PC-3 (cell line): ENCODE measurements at regions not wholly inside any gene's neighbourhood (a gene's known extent, or its start where the extent isn't known, plus 50 kb on each side); places are given as distances from the start of the nearest gene placed in this dataset.
"Not testable (repeated sequence)": the region's sequence is repeated elsewhere in the genome, so short reads cannot be mapped to it uniquely, and the experiment has no call there.

Experiments used
- EZH2 ChIP-seq: fragments of 300-600 bp; sonication (generic); IDR thresholded peaks from one replicate; pipeline ENCODE4 v1.6.1; 2017; ENCODE audit warnings: antibody characterized with exemption, mild to moderate bottlenecking, low read length; ENCODE audit not compliant: unreplicated experiment
- TF ChIP-seq, protein P1 (sequence below): fragments of 300-600 bp; sonication (generic); conservative IDR thresholded peaks from 2 replicates; pipeline ENCODE4 v1.5.1; 2017; ENCODE audit warnings: antibody characterized with exemption, low read depth, mild to moderate bottlenecking, low read length

DNA sequence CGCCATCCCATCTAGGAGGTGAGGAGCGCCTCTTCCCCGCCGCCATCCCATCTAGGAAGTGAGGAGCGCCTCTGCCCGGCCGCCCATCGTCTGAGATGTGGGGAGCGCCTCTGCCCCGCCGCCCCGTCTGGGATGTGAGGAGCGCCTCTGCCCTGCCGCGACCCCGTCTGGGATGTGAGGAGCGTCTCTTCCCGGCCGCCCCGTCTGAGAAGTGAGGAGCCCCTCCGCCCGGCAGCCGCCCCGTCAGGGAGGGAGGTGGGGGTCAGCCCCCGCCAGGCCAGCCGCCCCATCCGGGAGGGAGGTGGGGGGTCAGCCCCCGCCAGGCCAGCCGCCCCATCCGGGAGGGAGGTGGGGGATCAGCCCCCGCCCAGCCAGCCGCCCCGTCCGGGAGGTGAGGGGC, 212.2 kb downstream of the RRAGC start:
- TF ChIP-seq, protein P1, sequence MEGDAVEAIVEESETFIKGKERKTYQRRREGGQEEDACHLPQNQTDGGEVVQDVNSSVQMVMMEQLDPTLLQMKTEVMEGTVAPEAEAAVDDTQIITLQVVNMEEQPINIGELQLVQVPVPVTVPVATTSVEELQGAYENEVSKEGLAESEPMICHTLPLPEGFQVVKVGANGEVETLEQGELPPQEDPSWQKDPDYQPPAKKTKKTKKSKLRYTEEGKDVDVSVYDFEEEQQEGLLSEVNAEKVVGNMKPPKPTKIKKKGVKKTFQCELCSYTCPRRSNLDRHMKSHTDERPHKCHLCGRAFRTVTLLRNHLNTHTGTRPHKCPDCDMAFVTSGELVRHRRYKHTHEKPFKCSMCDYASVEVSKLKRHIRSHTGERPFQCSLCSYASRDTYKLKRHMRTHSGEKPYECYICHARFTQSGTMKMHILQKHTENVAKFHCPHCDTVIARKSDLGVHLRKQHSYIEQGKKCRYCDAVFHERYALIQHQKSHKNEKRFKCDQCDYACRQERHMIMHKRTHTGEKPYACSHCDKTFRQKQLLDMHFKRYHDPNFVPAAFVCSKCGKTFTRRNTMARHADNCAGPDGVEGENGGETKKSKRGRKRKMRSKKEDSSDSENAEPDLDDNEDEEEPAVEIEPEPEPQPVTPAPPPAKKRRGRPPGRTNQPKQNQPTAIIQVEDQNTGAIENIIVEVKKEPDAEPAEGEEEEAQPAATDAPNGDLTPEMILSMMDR = not testable (repeated sequence)
- TF ChIP-seq EZH2 = not testable (repeated sequence)
